HCT116 (cell line): ENCODE measurements at regions not wholly inside any gene's neighbourhood (a gene's known extent, or its start where the extent isn't known, plus 50 kb on each side); places are given as distances from the start of the nearest gene placed in this dataset.

Experiments
- ATAC-seq: fragments of 200-7000 bp; cut with Tn5 transposase; 2 replicates; pipeline ENCODE4 v1.9.1; 2020; ENCODE audit warnings: mild to moderate bottlenecking, moderate library complexity
- BruUV-seq: library from RNA; stranded (reverse); fragments of 400-500 nt; replicated peaks from 2 replicates; lab custom pipeline; 2021; lab: Mats Ljungman, UMichigan
- CTCF ChIA-PET: fragments of 300-600 bp; sonication (Branson Sonifier 250); formaldehyde crosslinking; loops from one replicate; lab custom pipeline; 2021; ENCODE audit warnings: antibody characterized with exemption; lab: Charles Lee
- POLR2A ChIA-PET: fragments of 300-600, 350-600 bp; sonication (Branson Sonifier 250); formaldehyde crosslinking; loops from one replicate; lab custom pipeline; 2021; ENCODE audit warnings: antibody characterized with exemption; lab: Charles Lee
- RAD21 ChIA-PET, 2 experiments: fragments of 300-600 bp; sonication (Branson Sonifier 250); formaldehyde crosslinking; loops; one replicate each; lab custom pipeline; 2023; ENCODE audit warnings: low total read pairs in 2 of 2; ENCODE audit not compliant: uncharacterized antibody in 2 of 2, unreplicated experiment in 2 of 2, low non-redundant PET in 1 of 2; lab: Charles Lee
- DNase-seq: peaks from one replicate; pipeline ENCODE4 v3.0.0-alpha.2; 2010; ENCODE audit warnings: low read depth, low spot score
- H2AFZ ChIP-seq: fragments of 200-600 bp; shearing (Covaris generic), sonication (generic); 2 replicates; pipeline ENCODE4 v1.6.1; 2017; ENCODE audit warnings: low read depth, mixed run types, mixed read lengths, antibody characterized with exemption, low read length; ENCODE audit not compliant: poor library complexity, severe bottlenecking
- H3K27ac ChIP-seq: 2 replicates; pipeline ENCODE4 v1.5.1; 2012; ENCODE audit warnings: low read depth, low read length
- H3K27me3 ChIP-seq: fragments of 200-600 bp; sonication (generic); 2 replicates; pipeline ENCODE4 v1.6.1; 2016; ENCODE audit warnings: mixed run types, low read length, mixed read lengths; ENCODE audit not compliant: insufficient read depth
- H3K36me3 ChIP-seq, 2 experiments: fragments of 200-500 bp in 1 of 2; fragments of 200-600 bp in 1 of 2; sonication (Bioruptor generic) in 1 of 2; sonication (generic) in 1 of 2; 2 replicates each; pipeline versions ENCODE4 v1.5.1 to v1.6.1; 2014 to 2016; ENCODE audit warnings: low read length in 2 of 2, inconsistent platforms in 1 of 2, mixed read lengths in 1 of 2, mixed run types in 1 of 2; ENCODE audit not compliant: insufficient read depth in 2 of 2, control insufficient read depth in 1 of 2
- H3K4me1 ChIP-seq, 2 experiments: fragments of 200-600 bp in 1 of 2; sonication (generic) in 1 of 2; 2 replicates each; pipeline versions ENCODE4 v1.5.1 to v1.6.1; 2012 to 2017; ENCODE audit warnings: low read length in 2 of 2, inconsistent platforms in 1 of 2, mild to moderate bottlenecking in 1 of 2, mixed read lengths in 1 of 2, mixed run types in 1 of 2, moderate library complexity in 1 of 2; ENCODE audit not compliant: insufficient read depth in 2 of 2, control insufficient read depth in 1 of 2
- H3K4me2 ChIP-seq: fragments of 200-600 bp; sonication (generic); 2 replicates; pipeline ENCODE4 v1.6.1; 2017; ENCODE audit warnings: mixed run types, low read length, mixed read lengths
- H3K4me3 ChIP-seq, 2 experiments: fragments of 200-600 bp in 1 of 2; sonication (generic) in 1 of 2; replicated peaks in 1 of 2; 2 replicates each; pipeline ENCODE4 v1.5.1; 2011 to 2016; ENCODE audit warnings: low read length in 2 of 2, control low read depth in 1 of 2, low read depth in 1 of 2, mild to moderate bottlenecking in 1 of 2, mixed read lengths in 1 of 2, mixed run types in 1 of 2
- H3K79me2 ChIP-seq: fragments of 200-600 bp; sonication (generic); 2 replicates; pipeline ENCODE4 v1.6.1; 2017; ENCODE audit warnings: mild to moderate bottlenecking, mixed run types, low read length, moderate library complexity, mixed read lengths; ENCODE audit not compliant: insufficient read depth
- H3K9ac ChIP-seq: fragments of 200-600 bp; sonication (generic); 2 replicates; pipeline ENCODE4 v1.6.1; 2016; ENCODE audit warnings: low read length, mixed read lengths
- H3K9me2 ChIP-seq: fragments of 200-600 bp; sonication (generic), shearing (Covaris generic); 2 replicates; pipeline ENCODE4 v1.6.1; 2017; ENCODE audit warnings: mixed run types, mild to moderate bottlenecking, moderate library complexity; ENCODE audit not compliant: insufficient read depth
- H3K9me3 ChIP-seq, 2 experiments: fragments of 200-500 bp in 1 of 2; fragments of 200-600 bp in 1 of 2; sonication (Bioruptor generic) in 1 of 2; sonication (generic) in 1 of 2; 2 replicates each; pipeline ENCODE4 v1.6.1; 2014 to 2017; ENCODE audit warnings: low read length in 2 of 2, mixed read lengths in 2 of 2, inconsistent platforms in 1 of 2, low read depth in 1 of 2, mild to moderate bottlenecking in 1 of 2, mixed run types in 1 of 2, moderate library complexity in 1 of 2; ENCODE audit not compliant: control insufficient read depth in 1 of 2, insufficient read depth in 1 of 2
- H4K20me1 ChIP-seq: fragments of 200-600 bp; sonication (generic), shearing (Covaris generic); 2 replicates; pipeline ENCODE4 v1.6.1; 2017; ENCODE audit warnings: mixed run types, mild to moderate bottlenecking, moderate library complexity; ENCODE audit not compliant: insufficient read depth
- CEBPB ChIP-seq: IDR thresholded peaks from 2 replicates; pipeline ENCODE4 v1.6.1; 2012; ENCODE audit warnings: low read depth
- CTCF ChIP-seq, 3 experiments: fragments of 200-600 bp in 1 of 3; sonication (generic) in 1 of 3; IDR thresholded peaks in 2 of 3; conservative IDR thresholded peaks in 1 of 3; 2 replicates each; pipeline ENCODE4 v1.5.1; 2012 to 2017; ENCODE audit warnings: low read depth in 2 of 3, low read length in 2 of 3, antibody characterized with exemption in 1 of 3, borderline replicate concordance in 1 of 3, control low read depth in 1 of 3, mild to moderate bottlenecking in 1 of 3, mixed read lengths in 1 of 3, mixed run types in 1 of 3, moderate library complexity in 1 of 3; ENCODE audit not compliant: insufficient read depth in 1 of 3
- ELF1 ChIP-seq: IDR thresholded peaks from 2 replicates; pipeline ENCODE4 v1.6.1; 2012; ENCODE audit warnings: low read depth, borderline replicate concordance
- EZH2phosphoT487 ChIP-seq: fragments of 200-600 bp; IDR thresholded peaks from 2 replicates; pipeline ENCODE4 v1.6.1; 2018; ENCODE audit warnings: antibody characterized with exemption, borderline replicate concordance
- JUND ChIP-seq: IDR thresholded peaks from 2 replicates; pipeline ENCODE4 v1.6.1; 2012
- POLR2A ChIP-seq: IDR thresholded peaks from 2 replicates; pipeline ENCODE4 v1.7.0; 2011; ENCODE audit warnings: borderline replicate concordance; ENCODE audit not compliant: insufficient read depth, insufficient read length; ENCODE audit errors: extremely low read depth
- SP1 ChIP-seq: IDR thresholded peaks from 2 replicates; pipeline ENCODE4 v1.6.1; 2012; ENCODE audit warnings: low read depth
- SRF ChIP-seq: IDR thresholded peaks from 2 replicates; pipeline ENCODE4 v1.6.1; 2012; ENCODE audit warnings: low read depth
- ZFX ChIP-seq: fragments of 450-650 bp; IDR thresholded peaks from 2 replicates; pipeline ENCODE4 v1.6.1; 2017
- intact Hi-C: fragments of 100-400 bp; cut with micrococcal nuclease; formaldehyde crosslinking; loops from 2 replicates; pipeline ENCODE4 v1.10.0; 2022

GRCh38 chr6:91171754-91172462, 585.0 kb upstream of the MAP3K7 start:
- Histone ChIP-seq H3K9ac (no peak overlapping the region), H4K20me1 (no peaks in the 10 kb centered on the region), H3K4me2 (no peak overlapping the region), H3K4me1 (no peaks in the 10 kb centered on the region), H3K79me2 (no peaks in the 10 kb centered on the region), H3K4me3 (no peak overlapping the region), H3K36me3 (no peaks in the 10 kb centered on the region), H3K27ac (no peak overlapping the region), H3K27me3 (no peaks in the 10 kb centered on the region), H2AFZ (no peak overlapping the region), H3K9me2 (no peaks in the 10 kb centered on the region), H3K9me3 (peaks cover 0 to 7% of the 10 kb centered on the region in 2 experiments; a peak in 1 of 4 replicates)
- ChIA-PET POLR2A (no interaction called here), RAD21 (no interaction called here), CTCF (no interaction called here)
- ATAC-seq (no peak), DNase-seq (no peak)
- no TSS peak for BruUV-seq
- no peak for TF ChIP-seq EZH2phosphoT487
- TF ChIP-seq SRF = no peak
- TF ChIP-seq CEBPB = no peak
- no peak for TF ChIP-seq SP1
- no peak for TF ChIP-seq JUND
- no peak for TF ChIP-seq ELF1
- TF ChIP-seq POLR2A = no peak
- intact Hi-C loops = no loop called here

GRCh38 chr6:91167846-91168245, 581.0 kb upstream of the MAP3K7 start:
- DNase-seq (no peak), ATAC-seq (no peak)
- peaks cover 0 to 7% of the 10 kb centered on the region in 2 experiments; a peak in 1 of 4 replicates for H3K9me3 ChIP-seq
- no peaks in the 10 kb centered on the region for H3K9me2 ChIP-seq
- ChIA-PET RAD21 (no interaction called here), POLR2A (no interaction called here), CTCF (no interaction called here)
- H3K4me3 ChIP-seq = no peak overlapping the region
- no peak overlapping the region for H3K4me2 ChIP-seq
- H3K27me3 ChIP-seq = no peaks in the 10 kb centered on the region
- H3K79me2 ChIP-seq = no peaks in the 10 kb centered on the region
- H3K4me1 ChIP-seq = no peaks in the 10 kb centered on the region
- no peak overlapping the region for H3K27ac ChIP-seq
- H4K20me1 ChIP-seq = no peaks in the 10 kb centered on the region
- H3K9ac ChIP-seq = no peak overlapping the region
- TF ChIP-seq ZFX = no peak
- 0 out of 6 replicates have a peak, but pooled peaks of 1 of the 3 experiments have one; percentile 7 for TF ChIP-seq CTCF (IDR thresholded peaks at IDR 0.05 in 2 of 3, conservative IDR thresholded peaks at IDR 0.05 in 1 of 3; ENCODE audit: borderline replicate concordance in 1 of 3, insufficient read depth in 1 of 3, low read depth in 2 of 3, low read length in 2 of 3)
- no TSS peak for BruUV-seq
- no peak overlapping the region for H2AFZ ChIP-seq
- H3K36me3 ChIP-seq = no peaks in the 10 kb centered on the region
- intact Hi-C loops = no loop called here
